ENCODE measurements at regions not wholly inside any gene's neighbourhood (a gene's known extent, or its start where the extent isn't known, plus 50 kb on each side); places are given as distances from the start of the nearest gene placed in this dataset.
A peak's percentile ranks its signal among the peaks of the same experiment; 100 is the strongest.
"Not testable (repeated sequence)": the region's sequence is repeated elsewhere in the genome, so short reads cannot be mapped to it uniquely, and the experiment has no call there.

DNA sequence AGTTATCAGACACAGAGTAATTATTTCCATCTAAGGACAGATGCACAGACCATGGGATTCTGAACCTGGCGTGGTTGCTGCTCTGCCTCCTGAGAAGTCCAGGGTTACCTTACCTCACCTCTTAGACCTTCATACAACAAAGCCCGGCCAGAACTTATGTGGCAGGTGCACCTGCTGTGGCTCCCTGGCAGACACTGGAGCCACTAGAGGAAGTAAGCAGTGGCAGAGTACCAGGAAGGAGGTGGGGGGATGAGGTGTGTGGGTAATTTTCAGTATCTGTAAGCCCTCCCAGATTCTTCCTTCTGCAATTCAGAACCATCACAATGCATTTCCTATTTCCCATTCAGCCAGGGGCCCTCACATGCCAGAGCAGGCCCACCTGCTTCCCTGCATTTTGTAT is 106.1 kb upstream of the DOCK9 start:
- peaks cover 31% of the 10 kb centered on the region for H3K4me1 Mint-ChIP-seq
- no peaks in the 10 kb centered on the region for H3K27me3 Mint-ChIP-seq
- peaks cover 8% of the 10 kb centered on the region for H3K36me3 Mint-ChIP-seq
- H3K9me3 Mint-ChIP-seq: no peaks in the 10 kb centered on the region
- no peak for DNase-seq
- peak overlapping the region; percentile 55 for H3K27ac Mint-ChIP-seq
- H3K4me3 Mint-ChIP-seq: peak overlapping the region; percentile 72

DNA sequence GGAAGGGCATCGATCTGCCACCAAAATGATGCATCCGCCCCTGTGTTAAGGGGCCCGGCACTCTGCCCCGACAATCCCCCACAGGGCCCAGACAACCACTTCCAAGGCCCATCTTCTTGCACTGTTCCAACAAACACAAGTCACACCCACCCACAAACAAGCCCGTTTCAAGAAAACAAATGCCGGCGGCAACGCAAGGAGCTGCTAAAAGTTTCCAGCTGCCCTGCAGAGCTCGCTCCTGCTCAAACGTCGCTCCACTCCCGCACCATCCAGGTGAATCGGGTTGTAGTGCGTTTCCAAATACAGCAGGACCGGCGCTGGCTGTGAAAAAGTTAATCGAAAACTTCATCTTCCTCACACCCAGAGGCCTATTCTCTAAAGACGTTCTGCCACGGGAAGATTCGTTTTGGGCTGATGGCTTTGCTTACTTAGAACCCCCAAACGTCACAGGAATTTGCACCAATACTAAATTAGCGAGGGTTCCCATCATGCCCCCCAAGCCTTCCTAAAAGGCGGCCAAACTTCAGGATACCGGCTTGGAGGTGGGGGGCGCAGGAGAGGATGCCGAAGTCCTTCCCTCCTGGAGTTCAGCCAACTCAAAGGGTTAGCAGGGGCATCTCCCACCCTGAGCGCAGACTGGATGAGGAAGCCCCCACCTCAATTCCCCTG is 107.4 kb upstream of the DOCK9 start:
- Mint-ChIP-seq H3K27me3 (no peaks in the 10 kb centered on the region), H3K4me1 (peaks cover 31% of the 10 kb centered on the region), H3K4me3 (peak overlapping the region; percentile 72), H3K27ac (peak overlapping the region; percentile 65), H3K9me3 (no peaks in the 10 kb centered on the region), H3K36me3 (peaks cover 8% of the 10 kb centered on the region)
- peak; percentile 14 for DNase-seq

DNA sequence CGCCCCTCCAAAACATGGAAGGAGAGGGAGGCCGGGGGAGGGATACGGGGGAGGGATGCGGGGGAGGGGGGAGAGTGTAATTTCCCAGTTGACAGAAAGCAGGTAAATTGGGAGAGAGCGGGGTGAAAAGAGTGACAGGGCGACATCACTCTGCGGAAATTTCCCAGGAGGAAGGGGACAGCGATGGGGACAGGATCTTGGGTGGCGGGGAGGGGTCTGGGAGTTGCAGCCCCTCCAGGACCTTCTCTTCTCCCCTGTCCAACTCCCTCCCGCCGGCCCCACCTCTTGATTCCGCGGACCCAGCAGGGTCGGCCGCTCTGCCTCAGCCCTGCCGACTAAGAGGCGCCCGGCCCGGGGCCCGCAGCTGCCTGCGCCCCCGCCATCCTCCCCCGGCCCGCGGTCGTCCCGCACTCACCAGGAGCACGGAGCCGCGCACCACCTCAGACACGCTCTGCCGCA is 108.0 kb upstream of the DOCK9 start:
- peaks cover 31% of the 10 kb centered on the region for H3K4me1 Mint-ChIP-seq
- H3K27me3 Mint-ChIP-seq: no peaks in the 10 kb centered on the region
- H3K36me3 Mint-ChIP-seq: peaks cover 3% of the 10 kb centered on the region
- DNase-seq: no peak
- H3K4me3 Mint-ChIP-seq: peak overlapping the region; percentile 72
- H3K9me3 Mint-ChIP-seq: no peaks in the 10 kb centered on the region
- peak overlapping the region; percentile 65 for H3K27ac Mint-ChIP-seq

DNA sequence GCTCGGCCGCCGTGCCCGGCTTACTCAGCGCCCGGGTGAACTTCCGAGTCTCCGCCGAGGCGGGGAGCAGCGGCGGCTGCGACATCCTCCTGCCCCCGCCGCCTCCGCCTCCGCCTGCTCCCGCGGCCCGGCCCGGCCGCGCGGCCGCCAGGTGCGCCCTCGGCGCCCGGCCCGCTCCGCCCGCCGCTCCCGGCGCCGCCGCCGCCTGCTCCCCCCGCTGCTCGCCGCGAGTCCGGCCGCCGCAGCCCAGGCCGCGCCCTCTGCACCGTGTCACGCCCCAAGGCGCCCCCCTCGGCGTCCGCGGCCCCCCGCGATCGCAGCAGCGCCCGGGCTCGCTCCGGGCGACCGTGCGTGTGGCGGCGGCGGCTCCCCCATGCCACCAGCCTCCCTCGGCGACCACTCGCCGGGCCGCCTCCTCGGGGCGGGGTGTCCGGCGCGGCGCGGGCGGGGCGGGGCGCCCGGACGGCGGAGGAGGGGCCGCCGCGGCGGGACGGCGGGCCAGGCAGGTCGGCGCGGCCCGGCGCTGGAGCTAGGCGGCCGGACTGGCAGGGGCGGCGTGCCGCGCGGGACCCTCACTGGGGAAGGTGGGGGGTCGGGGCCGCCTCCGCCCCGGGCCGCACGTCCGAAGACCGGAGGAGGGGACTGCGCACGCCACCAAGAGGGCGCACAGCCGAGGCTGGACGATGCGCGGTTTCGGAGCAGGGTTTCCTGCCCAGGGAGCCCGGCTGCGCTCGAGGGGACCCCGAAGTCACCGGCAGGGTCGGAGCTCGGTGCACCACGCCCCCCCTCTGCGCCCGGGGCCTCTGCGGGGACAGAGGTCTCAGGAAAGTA is 108.6 kb upstream of the DOCK9 start:
- peaks cover 28% of the 10 kb centered on the region for H3K4me1 Mint-ChIP-seq
- peak; percentile 78 for DNase-seq
- no peaks in the 10 kb centered on the region for H3K27me3 Mint-ChIP-seq
- no peaks in the 10 kb centered on the region for H3K9me3 Mint-ChIP-seq
- peak overlapping the region; percentile 38 for H3K27ac Mint-ChIP-seq
- no peaks in the 10 kb centered on the region for H3K36me3 Mint-ChIP-seq
- peak overlapping the region; percentile 91 for H3K4me3 Mint-ChIP-seq

DNA sequence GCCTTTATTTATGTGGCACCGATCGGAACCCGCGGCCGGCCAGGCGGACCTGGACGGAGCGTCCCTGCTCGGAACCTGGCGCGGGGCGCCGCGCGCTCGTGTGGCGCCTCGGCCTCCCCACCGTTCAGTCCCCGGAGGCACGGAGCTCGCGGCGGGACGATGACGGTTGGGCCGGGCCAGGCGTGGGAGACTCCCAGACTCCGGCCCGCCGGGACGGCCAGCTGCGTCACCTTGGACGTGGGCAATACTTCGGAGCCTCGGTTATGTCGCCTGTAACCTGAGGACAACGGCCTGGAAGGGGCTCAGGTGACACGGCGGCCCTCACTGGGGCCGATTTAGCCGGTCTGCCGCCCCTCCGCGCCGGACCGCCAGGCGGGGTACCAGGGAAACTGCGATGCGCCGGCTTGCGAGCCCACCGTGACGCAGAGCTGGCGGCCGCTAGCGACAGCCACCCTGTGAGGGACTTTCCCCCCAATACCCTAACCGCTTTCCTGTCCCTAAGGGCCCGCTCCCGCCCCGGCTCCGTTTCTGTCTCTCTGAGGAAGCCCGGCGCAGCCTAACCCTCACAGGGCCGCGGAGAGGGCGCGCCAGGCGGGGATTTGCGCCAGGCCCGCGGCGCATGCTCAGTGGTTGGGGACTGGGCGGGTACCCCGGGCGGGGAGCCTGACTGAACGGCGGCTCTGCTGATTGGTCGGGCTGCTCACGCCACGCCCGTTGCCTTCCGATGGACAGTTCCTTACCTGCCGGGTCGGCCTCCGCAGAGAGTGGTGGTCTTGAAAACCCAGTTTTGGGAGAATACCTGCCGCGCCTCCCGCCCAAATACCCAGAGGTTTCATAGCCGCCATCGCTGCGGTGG is 109.5 kb upstream of the DOCK9 start:
- Mint-ChIP-seq H3K27ac (peak overlapping the region; percentile 89), H3K4me1 (peaks cover 28% of the 10 kb centered on the region), H3K9me3 (no peaks in the 10 kb centered on the region), H3K27me3 (no peaks in the 10 kb centered on the region), H3K4me3 (peak overlapping the region; percentile 91), H3K36me3 (no peaks in the 10 kb centered on the region)
- DNase-seq: peak; percentile 96

DNA sequence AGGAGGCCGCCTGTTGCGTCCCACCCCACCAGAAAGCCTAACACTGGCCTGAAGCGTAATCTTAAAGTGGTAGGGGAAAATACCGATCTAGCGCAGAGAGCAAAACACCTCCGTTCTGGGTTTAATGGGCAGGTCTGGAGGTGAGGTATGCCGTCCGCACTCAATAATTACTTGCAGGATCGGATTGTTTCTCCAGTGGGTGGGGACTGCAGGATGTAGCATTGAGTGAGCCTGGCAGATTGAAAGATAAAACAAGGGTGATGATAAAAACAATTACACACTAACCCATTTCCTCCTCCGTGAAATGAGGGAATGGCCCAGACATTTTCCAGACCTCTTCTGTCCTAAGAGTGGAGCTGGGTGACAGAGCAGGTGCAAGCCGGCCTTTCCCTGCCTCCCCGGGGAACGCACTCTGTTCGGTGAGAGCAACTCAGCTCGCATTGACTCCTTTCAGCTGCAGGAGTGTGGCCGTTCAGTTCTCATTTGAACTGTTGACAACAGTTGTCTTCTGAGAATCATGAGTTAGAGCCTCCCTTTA is 110.2 kb upstream of the DOCK9 start:
- DNase-seq: peak; percentile 14
- Mint-ChIP-seq H3K9me3 (no peaks in the 10 kb centered on the region), H3K4me3 (peak overlapping the region; percentile 91)

DNA sequence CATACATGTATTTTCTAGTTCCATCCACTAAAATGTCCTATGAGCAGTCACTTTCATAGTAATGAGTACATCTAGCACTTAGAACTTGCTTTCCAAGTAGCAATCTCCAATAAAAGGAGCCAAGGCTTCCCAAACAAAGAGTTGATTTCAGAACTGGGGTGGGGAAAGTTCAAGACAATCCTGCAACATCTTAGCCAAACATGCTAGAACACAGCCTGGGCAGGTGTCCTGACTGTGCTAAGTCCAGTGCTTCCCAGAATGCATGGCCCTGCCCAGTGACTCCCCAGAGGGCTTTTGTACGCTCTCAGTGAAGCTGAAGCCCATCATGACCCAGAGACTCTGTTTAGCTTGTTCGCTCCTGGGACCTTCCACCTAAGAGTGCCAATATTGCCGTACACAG is 106.7 kb upstream of the UBAC2 start:
- no peaks in the 10 kb centered on the region for H3K27me3 Mint-ChIP-seq
- H3K4me1 Mint-ChIP-seq: no peaks in the 10 kb centered on the region
- no peak for DNase-seq
- H3K9me3 Mint-ChIP-seq: no peaks in the 10 kb centered on the region
- no peaks in the 10 kb centered on the region for H3K36me3 Mint-ChIP-seq
- no peak overlapping the region for H3K4me3 Mint-ChIP-seq
- no peak overlapping the region for H3K27ac Mint-ChIP-seq

More for the DNA sequence above, 110.2 kb upstream of the DOCK9 start:
- no peaks in the 10 kb centered on the region for H3K27me3 Mint-ChIP-seq
- H3K36me3 Mint-ChIP-seq: no peaks in the 10 kb centered on the region
- H3K4me1 Mint-ChIP-seq: peaks cover 28% of the 10 kb centered on the region
- peak overlapping the region; percentile 89 for H3K27ac Mint-ChIP-seq

DNA sequence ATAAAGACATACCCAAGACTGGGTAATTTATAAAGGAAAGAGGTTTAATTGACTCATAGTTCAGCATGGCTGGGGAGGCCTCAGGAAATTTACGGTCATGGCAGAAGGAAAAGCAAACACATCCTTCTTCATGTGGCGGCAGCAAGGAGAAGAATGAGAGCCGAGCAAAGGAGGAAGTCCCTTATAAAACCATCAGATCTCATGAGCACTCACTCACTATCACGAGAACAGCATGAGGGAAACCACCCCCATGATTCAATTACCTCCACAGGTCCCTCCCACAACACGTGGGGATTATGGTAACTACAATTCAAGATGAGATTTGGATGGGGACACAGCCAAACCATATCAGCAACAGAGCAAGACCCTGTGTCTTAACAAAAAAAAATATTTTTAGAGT is 98.8 kb upstream of the UBAC2 start:
- H3K9me3 Mint-ChIP-seq: not testable (repeated sequence)

DNA sequence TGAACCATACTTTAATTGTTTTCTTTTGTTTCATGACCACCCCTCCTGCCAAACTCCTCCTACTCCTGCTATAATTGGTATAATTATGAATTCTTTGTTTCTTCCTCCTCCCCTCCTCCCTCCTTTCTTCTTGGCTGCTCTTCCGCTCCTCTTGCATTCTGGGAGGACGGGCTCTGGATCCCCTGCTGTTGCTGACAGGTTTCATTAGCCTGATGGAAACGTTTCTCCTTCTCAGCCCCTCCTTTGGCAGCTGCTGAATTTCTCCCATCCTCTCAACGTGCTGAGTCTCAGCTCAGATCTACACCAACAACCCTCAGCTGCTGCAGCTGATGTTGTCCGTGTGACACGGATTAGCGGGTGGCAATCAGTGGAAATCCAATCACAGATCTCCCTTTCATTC is 97.1 kb upstream of the UBAC2 start:
- Mint-ChIP-seq H3K36me3 (peaks cover 3% of the 10 kb centered on the region), H3K4me1 (peaks cover 4% of the 10 kb centered on the region), H3K9me3 (peaks cover 6% of the 10 kb centered on the region), H3K27me3 (peaks cover 6% of the 10 kb centered on the region), H3K4me3 (no peak overlapping the region), H3K27ac (no peak overlapping the region)
- DNase-seq: no peak

More for the DNA sequence above, 98.8 kb upstream of the UBAC2 start:
- not testable (repeated sequence) for H3K27ac Mint-ChIP-seq, H3K4me3 Mint-ChIP-seq, DNase-seq, H3K4me1 Mint-ChIP-seq, H3K36me3 Mint-ChIP-seq, H3K27me3 Mint-ChIP-seq

DNA sequence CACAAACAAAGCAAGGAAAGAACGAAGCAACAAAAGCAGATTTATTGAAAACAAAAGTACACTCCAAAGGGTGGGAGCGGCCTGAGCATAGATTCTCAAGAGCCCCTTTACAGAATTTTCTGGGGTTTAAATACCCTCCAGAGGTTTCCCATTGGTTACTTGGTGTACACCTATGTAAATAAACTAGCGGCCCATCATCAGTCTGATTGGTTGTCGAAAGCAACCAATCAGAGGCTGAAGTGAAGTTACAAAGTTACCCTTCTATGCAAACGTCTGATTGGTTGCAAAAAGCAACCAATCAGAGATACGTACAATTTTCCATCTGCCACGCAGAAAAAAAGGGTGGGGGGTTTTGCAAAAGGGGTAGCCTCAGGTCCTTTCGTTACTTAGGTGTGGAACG is 96.3 kb upstream of the UBAC2 start:
- Mint-ChIP-seq H3K4me1 (peaks cover 4% of the 10 kb centered on the region), H3K4me3 (no peak overlapping the region), H3K27me3 (peaks cover 6% of the 10 kb centered on the region), H3K27ac (no peak overlapping the region), H3K36me3 (peaks cover 3% of the 10 kb centered on the region), H3K9me3 (peaks cover 10% of the 10 kb centered on the region)
- no peak for DNase-seq

DNA sequence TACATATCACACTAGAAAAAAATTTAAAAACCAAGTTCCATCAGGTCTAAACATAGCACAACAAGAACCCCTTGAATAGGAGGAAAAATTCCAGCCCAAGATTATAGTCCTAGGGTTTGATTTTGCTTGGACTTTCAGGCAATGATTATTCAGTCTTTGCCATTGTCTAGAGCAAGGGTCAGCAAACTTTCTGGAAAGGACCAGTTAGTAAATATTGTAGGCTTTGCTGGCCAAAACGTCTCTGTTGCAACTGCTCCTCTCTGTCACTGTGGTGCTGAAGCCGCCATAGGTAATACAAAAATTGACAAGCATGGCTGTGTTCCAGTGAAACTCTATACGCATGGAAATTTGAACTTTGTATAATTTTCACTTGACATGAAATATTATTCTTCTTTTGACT is 95.5 kb upstream of the UBAC2 start:
- H3K4me1 Mint-ChIP-seq: peaks cover 4% of the 10 kb centered on the region
- peaks cover 10% of the 10 kb centered on the region for H3K9me3 Mint-ChIP-seq
- no peak overlapping the region for H3K27ac Mint-ChIP-seq

DNA sequence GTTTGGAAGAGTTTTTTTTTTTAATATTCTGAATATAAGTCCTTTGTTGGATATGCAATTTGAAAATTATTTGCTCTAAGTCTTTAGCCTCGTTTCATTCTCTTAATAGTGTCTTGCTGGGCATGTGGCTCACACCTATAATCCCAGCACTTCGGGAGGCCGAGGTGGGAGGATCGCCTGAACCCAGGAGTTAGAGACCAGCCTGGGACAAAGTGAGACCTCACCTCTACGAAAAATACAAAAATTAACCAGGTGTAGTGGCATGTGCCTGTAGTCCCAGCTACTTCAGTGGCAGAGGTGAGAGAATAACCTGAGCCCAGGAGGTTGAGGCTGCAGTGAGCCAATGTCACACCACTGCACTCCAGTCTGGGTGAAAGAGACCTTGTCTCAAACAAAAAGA is 87.3 kb upstream of the UBAC2 start:
- Mint-ChIP-seq H3K36me3 (no peaks in the 10 kb centered on the region), H3K27me3 (no peaks in the 10 kb centered on the region), H3K4me3 (no peak overlapping the region), H3K27ac (no peak overlapping the region), H3K9me3 (peaks cover 3% of the 10 kb centered on the region), H3K4me1 (no peaks in the 10 kb centered on the region)
- DNase-seq: no peak

More for the DNA sequence above, 95.5 kb upstream of the UBAC2 start:
- Mint-ChIP-seq H3K27me3 (peaks cover 6% of the 10 kb centered on the region), H3K36me3 (peaks cover 3% of the 10 kb centered on the region), H3K4me3 (no peak overlapping the region)
- no peak for DNase-seq

DNA sequence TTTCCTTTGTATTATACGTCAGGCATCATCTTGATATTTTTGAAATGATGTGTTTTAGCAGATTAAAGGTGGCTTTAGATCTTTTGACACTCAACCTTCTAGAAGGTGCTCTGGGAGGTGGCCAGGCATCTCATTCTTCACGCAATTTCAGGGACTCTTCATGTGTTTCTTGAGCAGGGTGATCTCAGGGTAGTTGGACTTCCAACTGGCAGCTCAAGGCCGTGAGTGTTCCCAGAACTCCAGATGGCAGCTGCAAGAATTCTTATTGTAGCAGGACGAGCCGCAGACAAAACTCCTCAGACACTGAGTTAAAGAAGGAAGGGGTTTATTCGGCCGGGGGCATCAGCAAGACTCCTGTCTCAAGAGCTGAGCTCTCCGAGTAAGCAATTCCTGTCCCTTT is 82.5 kb upstream of the UBAC2 start:
- H3K27ac Mint-ChIP-seq: no peak overlapping the region
- no peak overlapping the region for H3K4me3 Mint-ChIP-seq
- peaks cover 3% of the 10 kb centered on the region for H3K27me3 Mint-ChIP-seq
- peaks cover 6% of the 10 kb centered on the region for H3K36me3 Mint-ChIP-seq
- peaks cover 11% of the 10 kb centered on the region for H3K9me3 Mint-ChIP-seq
- peaks cover 26% of the 10 kb centered on the region for H3K4me1 Mint-ChIP-seq
- DNase-seq: no peak

DNA sequence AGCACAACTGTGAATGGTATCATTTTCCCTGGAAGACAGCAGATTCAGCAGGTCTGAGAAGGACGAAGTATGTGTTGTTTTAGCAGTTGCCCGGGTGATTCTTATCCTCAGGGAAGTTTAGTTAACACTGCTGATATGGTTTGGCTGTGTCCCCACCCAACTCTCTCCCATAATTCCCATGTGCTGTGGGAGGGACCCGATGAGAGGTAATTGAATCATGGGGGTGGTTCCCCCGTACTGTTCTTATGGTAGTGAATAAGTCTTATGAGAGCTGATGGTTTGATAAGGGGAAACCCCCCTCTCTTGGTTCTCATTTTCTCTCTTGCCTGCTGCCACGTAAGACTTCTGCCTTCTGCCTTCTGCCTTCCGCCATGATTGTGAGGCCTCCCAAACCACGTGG is 81.0 kb upstream of the UBAC2 start:
- peaks cover 11% of the 10 kb centered on the region for H3K9me3 Mint-ChIP-seq
- no peak overlapping the region for H3K4me3 Mint-ChIP-seq
- H3K27ac Mint-ChIP-seq: peak overlapping the region; percentile 25

DNA sequence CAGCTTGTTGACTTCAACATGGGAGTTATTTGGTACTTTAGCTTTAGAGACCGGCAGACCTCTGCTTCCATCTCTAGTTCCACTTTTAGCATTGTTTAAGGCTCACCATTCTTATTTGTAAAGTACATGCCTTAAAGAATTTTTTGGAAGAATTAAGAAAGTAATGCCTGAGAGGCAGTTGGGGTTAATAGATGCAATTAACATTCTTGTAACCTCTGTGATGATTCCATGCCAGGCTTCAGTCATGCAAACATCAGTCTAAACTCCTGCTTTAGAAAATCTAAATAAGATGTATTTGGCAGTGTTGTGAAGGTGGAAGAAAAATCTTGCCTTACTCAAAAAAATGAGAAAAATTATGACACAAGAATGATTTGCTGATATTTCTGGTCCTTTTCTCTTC is 79.9 kb upstream of the UBAC2 start:
- peaks cover 6% of the 10 kb centered on the region for H3K36me3 Mint-ChIP-seq
- no peak overlapping the region for H3K4me3 Mint-ChIP-seq
- DNase-seq: no peak
- H3K4me1 Mint-ChIP-seq: peaks cover 45% of the 10 kb centered on the region
- peaks cover 3% of the 10 kb centered on the region for H3K27me3 Mint-ChIP-seq
- peaks cover 11% of the 10 kb centered on the region for H3K9me3 Mint-ChIP-seq
- H3K27ac Mint-ChIP-seq: no peak overlapping the region

More for the DNA sequence above, 81.0 kb upstream of the UBAC2 start:
- peaks cover 34% of the 10 kb centered on the region for H3K4me1 Mint-ChIP-seq
- peaks cover 3% of the 10 kb centered on the region for H3K27me3 Mint-ChIP-seq
- peaks cover 6% of the 10 kb centered on the region for H3K36me3 Mint-ChIP-seq
- peak; percentile 18 for DNase-seq

Data from activated naive CD8-positive, alpha-beta T cell treated with anti-CD3 and anti-CD28 coated beads for 36 hours (primary cell).